Esophagus muscularis mucosa (tissue), 4 donors: ENCODE measurements at regions not wholly inside any gene's neighbourhood (a gene's known extent, or its start where the extent isn't known, plus 50 kb on each side); places are given as distances from the start of the nearest gene placed in this dataset.

ENCODE experiments used
- EP300 ChIP-seq: sonication (generic); formaldehyde crosslinking; IDR thresholded peaks from one replicate; pipeline ENCODE4 v1.6.1; 2017; ENCODE audit warnings: antibody characterized with exemption
- POLR2A ChIP-seq: fragments of 450-650 bp; IDR thresholded peaks from one replicate; pipeline ENCODE4 v1.6.1; 2017; ENCODE audit warnings: antibody characterized with exemption, moderate library complexity, mild to moderate bottlenecking, low read depth
- POLR2AphosphoS5 ChIP-seq, 2 donors: sonication (generic); formaldehyde crosslinking; IDR thresholded peaks; one replicate each; pipeline ENCODE4 v1.6.1; 2017; ENCODE audit warnings: antibody characterized with exemption in 2 of 2
- TF ChIP-seq, protein P1 (sequence below), 3 experiments: fragments of 200-600 bp in 2 of 3; fragments of 450-650 bp in 1 of 3; sonication (generic) in 2 of 3; IDR thresholded peaks; one replicate each; pipeline ENCODE4 v1.5.1; 2017 to 2019; ENCODE audit warnings: antibody characterized with exemption in 3 of 3, mild to moderate bottlenecking in 2 of 3, moderate library complexity in 1 of 3

DNA sequence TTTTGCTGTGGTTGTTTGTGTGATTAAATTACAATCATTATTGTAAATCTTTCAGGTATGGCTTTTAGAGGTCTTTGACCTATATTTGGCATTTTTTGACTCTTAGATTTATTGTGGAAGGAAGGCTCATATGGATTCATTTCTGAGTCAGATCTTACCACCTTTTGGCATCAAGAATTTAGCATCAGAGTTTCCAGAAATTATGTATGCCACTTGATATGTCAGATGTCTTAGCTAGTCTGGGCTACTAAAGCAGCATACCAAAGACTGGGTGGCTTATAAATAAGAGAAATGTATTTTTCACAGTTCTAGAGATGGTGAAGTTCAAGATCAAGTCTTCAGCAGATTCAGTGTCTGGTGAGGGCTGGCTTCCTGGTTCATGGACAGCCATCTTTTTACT lies 129.5 kb upstream of the PZP start:
- TF ChIP-seq POLR2A (no peak), POLR2AphosphoS5 (IDR thresholded peaks at IDR 0.05) (no peak), EP300 (no peak)
- TF ChIP-seq, protein P1, sequence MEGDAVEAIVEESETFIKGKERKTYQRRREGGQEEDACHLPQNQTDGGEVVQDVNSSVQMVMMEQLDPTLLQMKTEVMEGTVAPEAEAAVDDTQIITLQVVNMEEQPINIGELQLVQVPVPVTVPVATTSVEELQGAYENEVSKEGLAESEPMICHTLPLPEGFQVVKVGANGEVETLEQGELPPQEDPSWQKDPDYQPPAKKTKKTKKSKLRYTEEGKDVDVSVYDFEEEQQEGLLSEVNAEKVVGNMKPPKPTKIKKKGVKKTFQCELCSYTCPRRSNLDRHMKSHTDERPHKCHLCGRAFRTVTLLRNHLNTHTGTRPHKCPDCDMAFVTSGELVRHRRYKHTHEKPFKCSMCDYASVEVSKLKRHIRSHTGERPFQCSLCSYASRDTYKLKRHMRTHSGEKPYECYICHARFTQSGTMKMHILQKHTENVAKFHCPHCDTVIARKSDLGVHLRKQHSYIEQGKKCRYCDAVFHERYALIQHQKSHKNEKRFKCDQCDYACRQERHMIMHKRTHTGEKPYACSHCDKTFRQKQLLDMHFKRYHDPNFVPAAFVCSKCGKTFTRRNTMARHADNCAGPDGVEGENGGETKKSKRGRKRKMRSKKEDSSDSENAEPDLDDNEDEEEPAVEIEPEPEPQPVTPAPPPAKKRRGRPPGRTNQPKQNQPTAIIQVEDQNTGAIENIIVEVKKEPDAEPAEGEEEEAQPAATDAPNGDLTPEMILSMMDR (IDR thresholded peaks at IDR 0.05) = no peak
